Vagina (tissue), 2 donors: ENCODE measurements at regions not wholly inside any gene's neighbourhood (a gene's known extent, or its start where the extent isn't known, plus 50 kb on each side); places are given as distances from the start of the nearest gene placed in this dataset.

Experiments
- CTCF ChIP-seq, 3 experiments: fragments of 450-650 bp in 2 of 3; fragments of 200-600 bp in 1 of 3; sonication (generic) in 1 of 3; IDR thresholded peaks; one replicate each; pipeline ENCODE4 v1.5.1; 2017 to 2019; ENCODE audit warnings: antibody characterized with exemption in 3 of 3, mild to moderate bottlenecking in 2 of 3, moderate library complexity in 2 of 3
- POLR2A ChIP-seq, 2 donors: fragments of 450-650 bp; IDR thresholded peaks; one replicate each; pipeline ENCODE4 v1.6.1; 2017; ENCODE audit warnings: antibody characterized with exemption in 2 of 2, mild to moderate bottlenecking in 2 of 2, moderate library complexity in 2 of 2
- POLR2AphosphoS5 ChIP-seq, 2 donors: sonication (generic); formaldehyde crosslinking; IDR thresholded peaks; one replicate each; pipeline ENCODE4 v1.9.0; 2017; ENCODE audit warnings: antibody characterized with exemption in 2 of 2, mild to moderate bottlenecking in 2 of 2, low read depth in 1 of 2; ENCODE audit not compliant: insufficient read depth in 1 of 2

GRCh38 chr2:150319085-150319484 is 168.4 kb downstream of the RND3 start:
- TF ChIP-seq CTCF (IDR thresholded peaks at IDR 0.05): no peak
- no peak for TF ChIP-seq POLR2A (IDR thresholded peaks at IDR 0.05)
- no peak for TF ChIP-seq POLR2AphosphoS5 (IDR thresholded peaks at IDR 0.05; ENCODE audit: insufficient read depth in 1 of 2, low read depth in 1 of 2)
